ENCODE measurements at regions not wholly inside any gene's neighbourhood (a gene's known extent, or its start where the extent isn't known, plus 50 kb on each side); places are given as distances from the start of the nearest gene placed in this dataset.

- no peak for DNase-seq (ENCODE audit: low read depth in 4 of 4, low spot score in 3 of 4)
Measured at GRCh38 chr4:166335256-166335938, 462.4 kb downstream of the TLL1 start.

- DNase-seq (ENCODE audit: low read depth in 4 of 4, low spot score in 3 of 4) = no peak
Measured at GRCh38 chr4:166341992-166342391, 469.0 kb downstream of the TLL1 start.

- DNase-seq (ENCODE audit: low read depth in 4 of 4, low spot score in 3 of 4) = no peak
Measured at GRCh38 chr4:166363198-166363597, 490.2 kb downstream of the TLL1 start.

GRCh38 chr4:166366012-166366411 lies 493.0 kb downstream of the TLL1 start:
- DNase-seq (ENCODE audit: low read depth in 4 of 4, low spot score in 3 of 4) = no peak

- DNase-seq (ENCODE audit: low read depth in 4 of 4, low spot score in 3 of 4) = no peak
Measured at GRCh38 chr4:166377578-166377977, 504.5 kb downstream of the TLL1 start.

- no peak for DNase-seq (ENCODE audit: low read depth in 4 of 4, low spot score in 3 of 4)
Measured at GRCh38 chr4:166386491-166387360, 513.7 kb downstream of the TLL1 start.

GRCh38 chr4:166391501-166391900 lies 518.5 kb downstream of the TLL1 start:
- DNase-seq (ENCODE audit: low read depth in 4 of 4, low spot score in 3 of 4) = no peak

- no peak for DNase-seq (ENCODE audit: low read depth in 4 of 4, low spot score in 3 of 4)
Measured at GRCh38 chr4:166399021-166399420, 526.0 kb downstream of the TLL1 start.

GRCh38 chr4:166400270-166400894 lies 527.3 kb downstream of the TLL1 start:
- no peak for DNase-seq (ENCODE audit: low read depth in 4 of 4, low spot score in 3 of 4)

- no peak for DNase-seq (ENCODE audit: low read depth in 4 of 4, low spot score in 3 of 4)
Measured at GRCh38 chr4:166413356-166413755, 540.3 kb downstream of the TLL1 start.

- DNase-seq (ENCODE audit: low read depth in 4 of 4, low spot score in 3 of 4) = no peak
Measured at GRCh38 chr4:166414431-166414830, 541.4 kb downstream of the TLL1 start.

- DNase-seq (ENCODE audit: low read depth in 4 of 4, low spot score in 3 of 4) = no peak
Measured at GRCh38 chr4:166415749-166416148, 542.7 kb downstream of the TLL1 start.

GRCh38 chr4:166421556-166422156 lies 548.6 kb downstream of the TLL1 start:
- no peak for DNase-seq (ENCODE audit: low read depth in 4 of 4, low spot score in 3 of 4)

GRCh38 chr4:166422475-166422874 lies 549.4 kb downstream of the TLL1 start:
- no peak for DNase-seq (ENCODE audit: low read depth in 4 of 4, low spot score in 3 of 4)

GRCh38 chr4:166426300-166426863 lies 553.3 kb downstream of the TLL1 start:
- DNase-seq (ENCODE audit: low read depth in 4 of 4, low spot score in 3 of 4) = no peak

GRCh38 chr4:166432125-166432524 lies 559.1 kb downstream of the TLL1 start:
- no peak for DNase-seq (ENCODE audit: low read depth in 4 of 4, low spot score in 3 of 4)

- no peak for DNase-seq (ENCODE audit: low read depth in 4 of 4, low spot score in 3 of 4)
Measured at GRCh38 chr4:166432842-166433241, 559.8 kb downstream of the TLL1 start.

GRCh38 chr4:166435449-166435848 lies 562.4 kb downstream of the TLL1 start:
- no peak for DNase-seq (ENCODE audit: low read depth in 4 of 4, low spot score in 3 of 4)

GRCh38 chr4:166458756-166459155 lies 585.7 kb downstream of the TLL1 start:
- no peak for DNase-seq (ENCODE audit: low read depth in 4 of 4, low spot score in 3 of 4)

GRCh38 chr4:166459621-166460020 lies 586.6 kb downstream of the TLL1 start:
- peak in 1 of 4 donors; percentile 9 for DNase-seq (ENCODE audit: low read depth in 4 of 4, low spot score in 3 of 4)

Measured in left renal pelvis (tissue), 4 donors.